HG03039 (cell line): ENCODE measurements at regions not wholly inside any gene's neighbourhood (a gene's known extent, or its start where the extent isn't known, plus 50 kb on each side); places are given as distances from the start of the nearest gene placed in this dataset.

Experiments
- ATAC-seq: cut with Tn5 transposase; IDR thresholded peaks from one replicate; pipeline ENCODE4 v1.9.1; 2021; ENCODE audit warnings: mild to moderate bottlenecking, moderate library complexity; ENCODE audit not compliant: unreplicated experiment

GRCh38 chr17:15112846-15113617 lies 152.1 kb downstream of the PMP22 start:
- ATAC-seq = no peak

- ATAC-seq = no peak
Measured at GRCh38 chr17:15109608-15110007, 155.5 kb downstream of the PMP22 start.

GRCh38 chr17:15108992-15109391 lies 156.1 kb downstream of the PMP22 start:
- ATAC-seq = no peak

GRCh38 chr17:15106540-15106939 lies 158.6 kb downstream of the PMP22 start:
- ATAC-seq = no peak

GRCh38 chr17:15103785-15104184 lies 161.3 kb downstream of the PMP22 start:
- no peak for ATAC-seq

GRCh38 chr17:15101175-15101574 lies 164.0 kb downstream of the PMP22 start:
- ATAC-seq = no peak

- no peak for ATAC-seq
Measured at GRCh38 chr17:15096511-15096910, 168.6 kb downstream of the PMP22 start.

GRCh38 chr17:15095935-15096334 lies 169.2 kb downstream of the PMP22 start:
- ATAC-seq = no peak

- ATAC-seq = no peak
Measured at GRCh38 chr17:15092762-15093161, 172.4 kb downstream of the PMP22 start.

GRCh38 chr17:15092261-15092660 lies 172.9 kb downstream of the PMP22 start:
- no peak for ATAC-seq

- ATAC-seq = no peak
Measured at GRCh38 chr17:15091825-15092224, 173.3 kb downstream of the PMP22 start.

GRCh38 chr17:15090533-15090932 lies 174.6 kb downstream of the PMP22 start:
- ATAC-seq = no peak

GRCh38 chr17:15087946-15088345 lies 177.2 kb downstream of the PMP22 start:
- no peak for ATAC-seq

GRCh38 chr17:15086776-15087295 lies 178.3 kb downstream of the PMP22 start:
- no peak for ATAC-seq

- ATAC-seq = no peak
Measured at GRCh38 chr17:15085890-15086677, 179.0 kb downstream of the PMP22 start.

- no peak for ATAC-seq
Measured at GRCh38 chr17:15083225-15083624, 181.9 kb downstream of the PMP22 start.

GRCh38 chr17:15081008-15081407 lies 184.1 kb downstream of the PMP22 start:
- no peak for ATAC-seq

- ATAC-seq = no peak
Measured at GRCh38 chr17:15078570-15078969, 186.6 kb downstream of the PMP22 start.

- ATAC-seq = no peak
Measured at GRCh38 chr17:15076991-15077663, 188.0 kb downstream of the PMP22 start.

GRCh38 chr17:15051933-15052332 lies 213.2 kb downstream of the PMP22 start:
- no peak for ATAC-seq

- no peak for ATAC-seq
Measured at GRCh38 chr17:15049795-15050160, 215.3 kb downstream of the PMP22 start.
